ENCODE measurements at regions not wholly inside any gene's neighbourhood (a gene's known extent, or its start where the extent isn't known, plus 50 kb on each side); places are given as distances from the start of the nearest gene placed in this dataset.

GRCh38 chr1:30280572-30280971 is 442.8 kb downstream of the MATN1 start:
- DNase-seq = no peak

- no peak for DNase-seq
Observed at GRCh38 chr1:30277911-30278310, 445.5 kb downstream of the MATN1 start.

- DNase-seq = no peak
Observed at GRCh38 chr1:30277415-30277814, 446.0 kb downstream of the MATN1 start.

GRCh38 chr1:30275926-30276764 is 447.2 kb downstream of the MATN1 start:
- DNase-seq = no peak

- DNase-seq = no peak
Observed at GRCh38 chr1:30274976-30275621, 448.3 kb downstream of the MATN1 start.

GRCh38 chr1:30274173-30274970 is 449.0 kb downstream of the MATN1 start:
- DNase-seq = no peak

- no peak for DNase-seq
Observed at GRCh38 chr1:30273456-30273855, 449.9 kb downstream of the MATN1 start.

- no peak for DNase-seq
Observed at GRCh38 chr1:30273021-30273325, 450.4 kb downstream of the MATN1 start.

- DNase-seq = no peak
Observed at GRCh38 chr1:30272277-30273020, 450.9 kb downstream of the MATN1 start.

GRCh38 chr1:30271401-30272276 is 451.7 kb downstream of the MATN1 start:
- DNase-seq = no peak

GRCh38 chr1:30270461-30270860 is 452.9 kb downstream of the MATN1 start:
- DNase-seq = no peak

GRCh38 chr1:30268923-30269666 is 454.3 kb downstream of the MATN1 start:
- DNase-seq = no peak

- DNase-seq = no peak
Observed at GRCh38 chr1:30267856-30268255, 455.5 kb downstream of the MATN1 start.

GRCh38 chr1:30267046-30267445 is 456.3 kb downstream of the MATN1 start:
- DNase-seq = no peak

- no peak for DNase-seq
Observed at GRCh38 chr1:30265127-30266070, 458.0 kb downstream of the MATN1 start.

- DNase-seq = no peak
Observed at GRCh38 chr1:30264672-30265025, 458.7 kb downstream of the MATN1 start.

GRCh38 chr1:30263888-30264671 is 459.3 kb downstream of the MATN1 start:
- DNase-seq = no peak

- no peak for DNase-seq
Observed at GRCh38 chr1:30263405-30263804, 460.0 kb downstream of the MATN1 start.

- no peak for DNase-seq
Observed at GRCh38 chr1:30262158-30262557, 461.2 kb downstream of the MATN1 start.

All from inflammatory macrophage treated with lipopolysaccharide for 1 hour (primary cell).